CD14-positive monocyte (primary cell): ENCODE measurements at regions not wholly inside any gene's neighbourhood (a gene's known extent, or its start where the extent isn't known, plus 50 kb on each side); places are given as distances from the start of the nearest gene placed in this dataset.

ENCODE experiments used
- DNase-seq, 3 donors: peaks; one replicate each; pipeline ENCODE4 v3.0.0-alpha.2; 2011 to 2022
- H2AFZ ChIP-seq: 2 replicates; pipeline ENCODE4 v1.6.0; 2012; ENCODE audit warnings: mild to moderate bottlenecking, low read depth, low read length, inconsistent platforms; ENCODE audit not compliant: insufficient read depth, poor library complexity, severe bottlenecking
- H3K27ac ChIP-seq, 2 donors: 1 replicate in 1 of 2; 2 replicates in 1 of 2; pipeline ENCODE4 v1.5.1; 2012 to 2013; ENCODE audit warnings: low read length in 2 of 2, control low read depth in 1 of 2, inconsistent platforms in 1 of 2, low read depth in 1 of 2, mild to moderate bottlenecking in 1 of 2
- H3K27me3 ChIP-seq, 2 donors: one replicate each; pipeline versions ENCODE4 v1.6.0 to v1.6.1; 2011 to 2013; ENCODE audit warnings: low read length in 2 of 2; ENCODE audit not compliant: control insufficient read depth in 2 of 2, insufficient read depth in 2 of 2
- H3K36me3 ChIP-seq, 2 donors: replicated peaks in 1 of 2; 1 replicate in 1 of 2; 2 replicates in 1 of 2; pipeline versions ENCODE4 v1.5.1 to v1.6.1; 2012 to 2013; ENCODE audit warnings: low read length in 2 of 2, control low read depth in 1 of 2, inconsistent platforms in 1 of 2, mild to moderate bottlenecking in 1 of 2; ENCODE audit not compliant: insufficient read depth in 2 of 2, control insufficient read depth in 1 of 2
- H3K4me1 ChIP-seq, 2 donors: 1 replicate in 1 of 2; 2 replicates in 1 of 2; pipeline versions ENCODE4 v1.5.1 to v1.6.1; 2012 to 2013; ENCODE audit warnings: low read length in 2 of 2, control low read depth in 1 of 2, inconsistent platforms in 1 of 2, mild to moderate bottlenecking in 1 of 2, moderate library complexity in 1 of 2; ENCODE audit not compliant: insufficient read depth in 2 of 2, control insufficient read depth in 1 of 2
- H3K4me2 ChIP-seq: replicated peaks from 2 replicates; pipeline ENCODE3; 2012; ENCODE audit warnings: low read length, moderate library complexity, mild to moderate bottlenecking; ENCODE audit not compliant: poor library complexity, severe bottlenecking; ENCODE audit errors: extremely low read depth
- H3K4me3 ChIP-seq, 3 experiments: fragments of 200-600 bp in 1 of 3; sonication (generic) in 1 of 3; replicated peaks in 1 of 3; 1 replicate in 2 of 3; 2 replicates in 1 of 3; pipeline ENCODE4 v1.5.1; 2011 to 2013; ENCODE audit warnings: low read length in 3 of 3, mild to moderate bottlenecking in 3 of 3, control low read depth in 2 of 3, low read depth in 2 of 3, inconsistent platforms in 1 of 3, moderate library complexity in 1 of 3
- H3K79me2 ChIP-seq: 2 replicates; pipeline ENCODE4 v1.6.0; 2012; ENCODE audit warnings: mild to moderate bottlenecking, control low read depth, inconsistent platforms, low read length, moderate library complexity; ENCODE audit not compliant: insufficient read depth
- H3K9ac ChIP-seq: 2 replicates; pipeline ENCODE4 v1.6.0; 2017; ENCODE audit warnings: low read length, mild to moderate bottlenecking; ENCODE audit not compliant: insufficient read depth, poor library complexity, severe bottlenecking
- H3K9me3 ChIP-seq, 2 donors: replicated peaks in 1 of 2; 1 replicate in 1 of 2; 2 replicates in 1 of 2; pipeline versions ENCODE4 v1.5.1 to v1.6.1; 2012 to 2013; ENCODE audit warnings: low read length in 2 of 2, control low read depth in 1 of 2; ENCODE audit not compliant: control insufficient read depth in 1 of 2, insufficient read depth in 1 of 2
- H4K20me1 ChIP-seq: 2 replicates; pipeline ENCODE4 v1.6.0; 2012; ENCODE audit warnings: mild to moderate bottlenecking, low read length, control low read depth, moderate library complexity; ENCODE audit not compliant: insufficient read depth
- H3K27ac Mint-ChIP-seq, 7 donors: one replicate each; pipeline ENCODE4 v1.8.0; 2020; ENCODE audit warnings: mild to moderate bottlenecking in 7 of 7, mixed read lengths in 7 of 7, moderate library complexity in 6 of 7, inconsistent platforms in 2 of 7
- H3K27me3 Mint-ChIP-seq, 3 donors: one replicate each; pipeline ENCODE4 v1.8.0; 2021 to 2022; ENCODE audit warnings: low read depth in 3 of 3, mild to moderate bottlenecking in 3 of 3, mixed read lengths in 3 of 3, moderate library complexity in 3 of 3, inconsistent platforms in 1 of 3
- H3K36me3 Mint-ChIP-seq, 2 donors: one replicate each; pipeline ENCODE4 v1.8.0; 2020; ENCODE audit warnings: mixed read lengths in 2 of 2, inconsistent platforms in 1 of 2, mild to moderate bottlenecking in 1 of 2
- H3K4me1 Mint-ChIP-seq: one replicate; pipeline ENCODE4 v1.8.0; 2020; ENCODE audit warnings: mild to moderate bottlenecking, mixed read lengths
- H3K4me3 Mint-ChIP-seq, 2 donors: one replicate each; pipeline ENCODE4 v1.8.0; 2020; ENCODE audit warnings: mild to moderate bottlenecking in 2 of 2, mixed read lengths in 2 of 2, moderate library complexity in 1 of 2
- H3K9me3 Mint-ChIP-seq, 7 donors: one replicate each; pipeline ENCODE4 v1.8.0; 2020 to 2022; ENCODE audit warnings: mixed read lengths in 7 of 7, mild to moderate bottlenecking in 6 of 7, moderate library complexity in 6 of 7, inconsistent platforms in 2 of 7
- WGBS: methylation state at CpG from one replicate; pipeline ENCODE4 v1.1.5; 2013; ENCODE audit warnings: missing lambda C conversion rate; ENCODE audit not compliant: insufficient coverage; 5-methylcytosine and 5-hydroxymethylcytosine counted together
- intact Hi-C, 2 donors: fragments of 100-400 bp; cut with micrococcal nuclease; formaldehyde crosslinking; loops; one replicate each; pipeline versions ENCODE4 v1.15.0 to v1.15.1; 2023
- TF ChIP-seq, protein P1 (sequence below): fragments of 200-600 bp; IDR thresholded peaks from one replicate; pipeline ENCODE4 v1.8.0; 2022; ENCODE audit warnings: antibody characterized with exemption, mild to moderate bottlenecking

DNA sequence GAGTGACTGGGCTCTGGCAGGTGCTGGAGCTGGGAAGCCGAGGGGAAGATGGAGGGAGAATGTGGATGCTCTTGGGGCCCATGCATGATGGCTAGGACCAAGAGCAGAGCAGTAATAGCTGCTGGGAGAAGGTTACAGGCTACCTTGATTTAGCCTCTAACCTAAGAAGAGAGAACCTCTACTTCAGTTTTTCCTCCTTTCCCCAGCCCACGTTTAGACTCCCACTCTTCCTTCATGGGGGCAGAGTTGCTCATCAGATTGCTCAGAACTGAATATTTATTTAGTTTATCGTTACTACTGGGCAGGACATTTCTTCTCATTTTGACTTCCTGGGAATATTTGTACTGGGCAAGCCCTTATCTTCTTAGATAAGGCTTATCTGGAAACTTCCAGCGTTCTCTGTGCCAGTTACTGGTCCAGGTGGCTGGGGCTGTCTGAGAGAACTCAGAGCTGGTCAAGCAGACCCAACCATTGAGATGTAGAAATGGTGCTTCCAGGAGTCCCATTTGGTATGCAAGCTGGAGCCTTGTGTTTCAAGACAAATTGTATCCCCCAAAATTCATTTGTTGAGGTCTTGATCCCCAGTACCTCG lies 442.9 kb upstream of the BOD1L1 start:
- no CpG with 5 or more reads among the region's 5 CpGs for WGBS
- peaks cover 0 to 3% of the 10 kb centered on the region in 2 donors for H3K4me1 ChIP-seq
- intact Hi-C loops, result no loop called here
- no peak overlapping the region for H3K27ac ChIP-seq
- peaks cover 18 to 29% (median 25%) of the 10 kb centered on the region in 7 donors for H3K9me3 Mint-ChIP-seq
- H3K9ac ChIP-seq, result no peak overlapping the region
- no peaks in the 10 kb centered on the region for H3K27me3 ChIP-seq
- H3K4me3 Mint-ChIP-seq, result no peak overlapping the region
- peaks cover 0 to 2% (median 0%) of the 10 kb centered on the region in 3 donors for H3K27me3 Mint-ChIP-seq
- no peak overlapping the region for H3K4me2 ChIP-seq
- no peaks in the 10 kb centered on the region for H3K36me3 Mint-ChIP-seq
- no peak overlapping the region for H3K4me3 ChIP-seq
- no peaks in the 10 kb centered on the region for H4K20me1 ChIP-seq
- no peaks in the 10 kb centered on the region for H3K36me3 ChIP-seq
- peaks cover 4% of the 10 kb centered on the region for H3K4me1 Mint-ChIP-seq
- peaks cover 21 to 27% of the 10 kb centered on the region in 2 donors for H3K9me3 ChIP-seq
- H2AFZ ChIP-seq, result no peak overlapping the region
- DNase-seq, result no peak
- no peaks in the 10 kb centered on the region for H3K79me2 ChIP-seq
- H3K27ac Mint-ChIP-seq, result no peak overlapping the region
- TF ChIP-seq, protein P1, sequence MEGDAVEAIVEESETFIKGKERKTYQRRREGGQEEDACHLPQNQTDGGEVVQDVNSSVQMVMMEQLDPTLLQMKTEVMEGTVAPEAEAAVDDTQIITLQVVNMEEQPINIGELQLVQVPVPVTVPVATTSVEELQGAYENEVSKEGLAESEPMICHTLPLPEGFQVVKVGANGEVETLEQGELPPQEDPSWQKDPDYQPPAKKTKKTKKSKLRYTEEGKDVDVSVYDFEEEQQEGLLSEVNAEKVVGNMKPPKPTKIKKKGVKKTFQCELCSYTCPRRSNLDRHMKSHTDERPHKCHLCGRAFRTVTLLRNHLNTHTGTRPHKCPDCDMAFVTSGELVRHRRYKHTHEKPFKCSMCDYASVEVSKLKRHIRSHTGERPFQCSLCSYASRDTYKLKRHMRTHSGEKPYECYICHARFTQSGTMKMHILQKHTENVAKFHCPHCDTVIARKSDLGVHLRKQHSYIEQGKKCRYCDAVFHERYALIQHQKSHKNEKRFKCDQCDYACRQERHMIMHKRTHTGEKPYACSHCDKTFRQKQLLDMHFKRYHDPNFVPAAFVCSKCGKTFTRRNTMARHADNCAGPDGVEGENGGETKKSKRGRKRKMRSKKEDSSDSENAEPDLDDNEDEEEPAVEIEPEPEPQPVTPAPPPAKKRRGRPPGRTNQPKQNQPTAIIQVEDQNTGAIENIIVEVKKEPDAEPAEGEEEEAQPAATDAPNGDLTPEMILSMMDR, result no peak

DNA sequence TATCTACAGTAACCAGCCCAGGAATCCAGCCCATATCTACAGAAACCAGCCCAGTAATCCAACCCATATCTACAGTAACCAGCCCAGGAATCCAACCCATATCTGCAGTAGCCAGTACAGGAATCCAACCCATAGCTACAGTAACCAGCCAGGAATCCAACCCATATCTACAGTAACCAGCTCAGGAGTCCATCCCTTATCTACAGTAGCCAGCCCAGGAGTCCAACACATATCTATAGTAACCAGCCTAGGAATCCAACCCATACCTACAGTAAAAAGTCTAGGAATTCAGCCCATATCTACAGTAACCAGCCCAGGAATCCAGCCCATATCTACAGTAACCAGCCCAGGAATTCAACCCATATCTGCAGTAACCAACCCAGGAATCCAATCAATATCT lies 445.0 kb upstream of the BOD1L1 start:
- Histone ChIP-seq H3K9ac (no peak overlapping the region), H3K4me1 (peaks cover 0 to 6% of the 10 kb centered on the region in 2 donors), H3K4me2 (no peak overlapping the region), H3K79me2 (no peaks in the 10 kb centered on the region), H3K4me3 (no peak overlapping the region), H3K27ac (no peak overlapping the region), H4K20me1 (no peaks in the 10 kb centered on the region), H3K9me3 (peaks cover 21 to 27% of the 10 kb centered on the region in 2 donors), H3K36me3 (no peaks in the 10 kb centered on the region), H2AFZ (no peak overlapping the region), H3K27me3 (no peaks in the 10 kb centered on the region)
- Mint-ChIP-seq H3K27me3 (no peaks in the 10 kb centered on the region), H3K4me1 (peaks cover 10% of the 10 kb centered on the region), H3K36me3 (no peaks in the 10 kb centered on the region), H3K4me3 (no peak overlapping the region), H3K27ac (no peak overlapping the region), H3K9me3 (peaks cover 18 to 32% (median 25%) of the 10 kb centered on the region in 7 donors)
- no peak for DNase-seq
- intact Hi-C loops, result no loop called here
- TF ChIP-seq, protein P1, result no peak
